ENCODE measurements at regions not wholly inside any gene's neighbourhood (a gene's known extent, or its start where the extent isn't known, plus 50 kb on each side); places are given as distances from the start of the nearest gene placed in this dataset.

DNA sequence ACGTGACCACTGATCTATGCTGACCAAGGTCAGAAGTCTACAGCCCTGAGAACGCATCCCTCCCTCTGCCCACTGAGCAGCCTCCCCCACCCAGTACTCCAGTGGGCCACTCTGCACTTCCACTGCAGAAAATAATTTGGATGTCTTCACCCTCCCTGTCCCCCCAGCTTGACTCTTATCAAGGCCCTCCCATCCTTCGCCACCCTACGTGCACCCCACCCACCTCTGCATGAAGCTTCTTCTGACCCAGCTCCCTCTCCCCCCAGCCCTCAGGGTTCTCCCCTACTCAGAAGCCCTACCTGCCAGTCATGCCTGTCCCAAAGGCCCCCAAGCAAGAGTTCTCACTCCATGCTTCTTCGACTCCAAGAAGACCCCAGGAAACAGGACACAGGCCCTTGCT is 138.5 kb upstream of the FSTL4 start:
- DNase-seq, result no peak
- H3K4me1 ChIP-seq, result no peaks in the 10 kb centered on the region
- no peaks in the 10 kb centered on the region for H3K36me3 ChIP-seq
- H3K4me3 ChIP-seq (replicated peaks in 1 of 3), result no peak overlapping the region
- 89 to 93% methylated on average over 5 of the region's 5 CpGs for WGBS, 2 donors
- intact Hi-C loops (cut with DNase I), result no loop called here
- H3K27me3 ChIP-seq, result no peaks in the 10 kb centered on the region
- no peak overlapping the region for H3K27ac ChIP-seq
- H3K9me3 ChIP-seq, result no peaks in the 10 kb centered on the region
- TF ChIP-seq POLR2A (IDR thresholded peaks at IDR 0.05) (no peak), CTCF (IDR thresholded peaks at IDR 0.05) (no peak)

DNA sequence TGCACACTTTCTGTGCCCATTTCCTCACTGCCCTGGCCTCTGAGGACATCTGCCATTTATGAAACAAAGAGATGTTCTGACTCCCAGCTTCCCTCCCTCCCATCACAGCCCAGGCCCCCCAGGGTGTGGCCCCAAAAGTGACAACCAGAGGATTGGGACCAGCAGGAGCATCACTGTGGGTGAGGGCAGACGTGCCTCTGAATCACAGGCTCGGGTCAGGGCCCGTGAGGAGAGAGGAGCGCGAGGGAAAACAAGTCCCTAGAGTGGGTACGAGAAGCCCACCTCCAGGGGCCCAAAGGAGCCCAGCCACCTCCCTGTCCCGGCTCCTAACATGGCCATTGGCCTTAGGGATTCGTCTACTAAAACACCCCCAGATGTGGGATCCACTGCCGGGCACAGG is 138.0 kb upstream of the FSTL4 start:
- Histone ChIP-seq H3K36me3 (no peaks in the 10 kb centered on the region), H3K27me3 (no peaks in the 10 kb centered on the region), H3K9me3 (no peaks in the 10 kb centered on the region), H3K4me1 (no peaks in the 10 kb centered on the region), H3K4me3 (replicated peaks in 1 of 3) (no peak overlapping the region), H3K27ac (no peak overlapping the region)
- TF ChIP-seq CTCF (IDR thresholded peaks at IDR 0.05) (no peak), POLR2A (IDR thresholded peaks at IDR 0.05) (no peak)
- DNase-seq, result no peak
- 95 to 98% methylated on average over 9 of the region's 9 CpGs for WGBS, 2 donors
- intact Hi-C loops (cut with DNase I), result no loop called here

DNA sequence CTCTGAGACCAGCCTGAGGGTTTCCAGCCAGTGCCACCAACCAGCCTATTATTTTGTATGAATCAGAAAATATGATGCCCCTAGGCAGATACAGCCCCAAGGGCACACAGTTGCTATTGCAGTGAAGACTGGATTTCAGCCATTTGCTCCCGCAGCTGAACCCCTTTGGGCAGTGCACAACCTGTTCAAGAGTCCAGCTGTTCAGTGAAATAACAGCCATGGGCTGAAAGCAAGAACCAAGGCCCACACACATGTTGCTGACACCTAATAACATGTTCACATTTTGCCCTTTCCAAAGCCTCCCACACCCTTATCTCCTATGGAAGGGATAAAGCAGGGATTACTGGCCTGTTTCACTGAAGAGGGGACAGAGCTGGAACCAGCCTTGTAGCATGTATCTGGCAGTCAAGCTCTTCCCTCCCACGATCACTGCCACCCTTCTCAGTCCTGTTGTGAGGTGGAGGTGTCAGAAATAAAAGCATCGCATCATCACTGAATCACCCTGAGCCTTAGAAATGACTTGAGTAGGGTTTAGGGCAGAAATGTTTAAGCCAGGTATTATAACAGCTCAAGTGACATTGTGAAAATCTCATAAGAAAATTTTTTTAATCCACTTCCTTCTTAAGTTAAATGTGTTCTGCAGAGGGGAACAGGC is 137.1 kb upstream of the FSTL4 start:
- TF ChIP-seq CTCF (IDR thresholded peaks at IDR 0.05) (no peak), POLR2A (IDR thresholded peaks at IDR 0.05) (no peak)
- H3K4me3 ChIP-seq (replicated peaks in 1 of 3), result no peak overlapping the region
- intact Hi-C loops (cut with DNase I), result no loop called here
- H3K9me3 ChIP-seq, result no peaks in the 10 kb centered on the region
- no peaks in the 10 kb centered on the region for H3K36me3 ChIP-seq
- DNase-seq, result no peak
- H3K27ac ChIP-seq, result no peak overlapping the region
- 86 to 94% methylated on average over 3 of the region's 3 CpGs for WGBS, 2 donors
- no peaks in the 10 kb centered on the region for H3K4me1 ChIP-seq
- H3K27me3 ChIP-seq, result no peaks in the 10 kb centered on the region

DNA sequence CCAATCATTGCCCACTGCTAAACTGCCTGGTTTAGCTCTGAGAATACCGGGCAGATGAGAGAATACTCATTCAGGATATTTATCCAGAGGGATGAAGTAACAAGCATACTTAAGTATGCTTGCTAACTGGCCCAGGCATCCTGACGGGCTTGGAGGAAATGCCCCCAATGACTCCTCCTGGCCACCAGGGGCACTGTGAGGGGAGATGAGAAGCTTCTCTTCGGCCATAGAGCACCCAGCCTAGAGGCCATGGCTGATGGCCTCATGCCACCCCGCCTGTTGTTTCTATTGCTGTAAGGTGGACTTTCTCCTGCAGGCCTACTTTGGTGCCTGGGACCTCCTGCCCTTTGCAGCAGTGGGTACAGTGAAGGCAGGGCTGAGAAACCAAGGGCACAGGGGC is 134.5 kb upstream of the FSTL4 start:
- no peaks in the 10 kb centered on the region for H3K9me3 ChIP-seq
- DNase-seq, result no peak
- H3K27ac ChIP-seq, result no peak overlapping the region
- no peak overlapping the region for H3K4me3 ChIP-seq (replicated peaks in 1 of 3)
- H3K27me3 ChIP-seq, result no peaks in the 10 kb centered on the region
- H3K4me1 ChIP-seq, result no peaks in the 10 kb centered on the region
- intact Hi-C loops (cut with DNase I), result no loop called here
- WGBS, 2 donors, result 99 to 100% methylated on average over 4 of the region's 4 CpGs
- no peaks in the 10 kb centered on the region for H3K36me3 ChIP-seq
- TF ChIP-seq POLR2A (IDR thresholded peaks at IDR 0.05) (no peak), CTCF (IDR thresholded peaks at IDR 0.05) (no peak)

DNA sequence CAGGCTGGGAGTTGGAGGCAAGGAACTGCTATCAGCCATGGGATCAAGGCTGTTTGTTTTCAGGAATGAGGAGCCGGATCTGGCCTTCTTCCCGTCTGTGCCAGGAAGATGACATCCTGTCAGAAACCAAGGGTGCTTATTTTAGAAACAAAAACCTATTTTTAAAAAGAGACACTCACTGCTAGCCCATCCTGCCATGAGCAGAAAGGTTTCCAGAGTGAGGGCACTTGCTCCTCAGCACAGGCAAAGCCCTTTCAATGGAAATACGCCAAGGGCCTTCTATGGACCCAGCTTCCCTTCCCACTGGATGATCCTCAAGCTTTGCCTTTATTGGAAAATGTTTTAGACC is 132.6 kb upstream of the FSTL4 start:
- Histone ChIP-seq H3K36me3 (no peaks in the 10 kb centered on the region), H3K4me1 (no peaks in the 10 kb centered on the region), H3K27ac (no peak overlapping the region), H3K9me3 (no peaks in the 10 kb centered on the region), H3K27me3 (no peaks in the 10 kb centered on the region), H3K4me3 (replicated peaks in 1 of 3) (no peak overlapping the region)
- 33 to 63% methylated on average over 3 of the region's 3 CpGs for WGBS, 2 donors
- intact Hi-C loops (cut with DNase I), result no loop called here
- no peak for DNase-seq
- TF ChIP-seq CTCF (IDR thresholded peaks at IDR 0.05), result no peak
- no peak for TF ChIP-seq POLR2A (IDR thresholded peaks at IDR 0.05)

Measured in thyroid gland (tissue), 4 donors.